Tibial artery (tissue), 4 donors: ENCODE measurements at regions not wholly inside any gene's neighbourhood (a gene's known extent, or its start where the extent isn't known, plus 50 kb on each side); places are given as distances from the start of the nearest gene placed in this dataset.
"Not testable (repeated sequence)": the region's sequence is repeated elsewhere in the genome, so short reads cannot be mapped to it uniquely, and the experiment has no call there.

ENCODE experiments used
- DNase-seq, 2 donors: peaks; one replicate each; pipeline ENCODE4 v3.0.0-alpha.2; 2019
- H3K27ac ChIP-seq, 2 donors: fragments of 200-600 bp; sonication (generic) in 1 of 2; 1 replicate in 1 of 2; 2 replicates in 1 of 2; pipeline ENCODE4 v1.5.1; 2018 to 2019; ENCODE audit warnings: mild to moderate bottlenecking in 1 of 2
- H3K27me3 ChIP-seq, 2 donors: fragments of 200-600 bp; sonication (generic) in 1 of 2; one replicate each; pipeline versions ENCODE4 v1.5.1 to v1.6.0; 2016 to 2019
- H3K36me3 ChIP-seq, 3 donors: fragments of 200-600 bp; sonication (generic) in 2 of 3; one replicate each; pipeline ENCODE4 v1.5.1; 2016 to 2019; ENCODE audit warnings: mild to moderate bottlenecking in 2 of 3
- H3K4me1 ChIP-seq, 4 donors: fragments of 200-600 bp; sonication (generic) in 2 of 4; 1 replicate in 3 of 4; 2 replicates in 1 of 4; pipeline ENCODE4 v1.5.1; 2016 to 2019
- H3K4me3 ChIP-seq, 2 donors: fragments of 200-600 bp; sonication (generic) in 1 of 2; 1 replicate in 1 of 2; 2 replicates in 1 of 2; pipeline ENCODE4 v1.5.1; 2018 to 2019; ENCODE audit warnings: mild to moderate bottlenecking in 2 of 2
- H3K9me3 ChIP-seq, 3 donors: fragments of 200-600 bp; sonication (generic) in 1 of 3; one replicate each; pipeline ENCODE4 v1.5.1; 2016 to 2019
- intact Hi-C: fragments of 100-400 bp; cut with DNase I; formaldehyde crosslinking; loops from one replicate; pipeline ENCODE4 v1.15.0; 2023; ENCODE audit warnings: low total_unique reads
- TF ChIP-seq, protein P1 (sequence below), 2 experiments: fragments of 200-600 bp in 1 of 2; fragments of 450-650 bp in 1 of 2; IDR thresholded peaks; one replicate each; pipeline ENCODE4 v1.5.1; 2017 to 2019; ENCODE audit warnings: antibody characterized with exemption in 2 of 2, mild to moderate bottlenecking in 1 of 2, moderate library complexity in 1 of 2

DNA sequence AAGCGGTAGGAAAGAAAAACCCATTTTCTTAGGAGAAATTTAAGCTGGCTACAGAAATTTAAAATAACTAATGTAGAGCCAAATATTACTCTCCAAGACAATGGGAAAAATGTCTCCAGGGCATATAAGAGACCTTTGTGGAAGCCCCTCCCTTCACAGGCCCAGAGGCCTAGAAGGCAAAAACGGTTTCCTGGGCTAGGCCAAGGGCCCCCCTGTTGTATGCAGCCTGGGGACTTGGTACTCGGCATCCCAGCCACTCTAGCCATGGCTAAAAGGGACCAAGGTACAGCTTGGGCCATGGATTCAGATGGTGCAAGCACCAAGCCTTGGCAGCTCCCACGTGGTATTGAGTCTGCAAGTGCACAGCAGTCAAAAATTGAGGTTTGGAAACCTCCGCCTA is 90.1 kb downstream of the CGGBP1 start:
- intact Hi-C loops: no loop called here

DNA sequence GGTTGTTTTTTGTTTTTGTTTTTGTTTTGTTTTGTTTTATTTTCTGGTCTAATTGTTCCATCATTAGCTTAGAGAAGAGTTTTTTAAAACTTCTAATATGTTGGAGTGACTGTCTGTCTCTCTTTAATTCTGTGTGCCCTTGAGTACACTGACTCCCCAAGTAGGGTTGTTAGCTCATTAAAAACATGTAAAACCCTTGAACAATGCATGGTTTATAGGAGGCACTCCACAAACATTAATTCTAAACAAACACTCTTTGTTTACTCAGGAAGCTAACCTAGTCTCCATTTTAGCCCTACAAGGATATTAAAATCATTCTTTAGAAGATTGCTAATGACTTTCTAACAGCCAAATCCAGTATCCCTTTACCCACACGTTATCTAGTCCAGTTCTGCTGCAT is 100.5 kb downstream of the CGGBP1 start:
- Histone ChIP-seq H3K4me1 (no peaks in the 10 kb centered on the region), H3K4me3 (no peak overlapping the region), H3K27ac (no peak overlapping the region), H3K36me3 (no peaks in the 10 kb centered on the region), H3K27me3 (no peaks in the 10 kb centered on the region), H3K9me3 (no peaks in the 10 kb centered on the region)
- intact Hi-C loops: no loop called here
- TF ChIP-seq, protein P1, sequence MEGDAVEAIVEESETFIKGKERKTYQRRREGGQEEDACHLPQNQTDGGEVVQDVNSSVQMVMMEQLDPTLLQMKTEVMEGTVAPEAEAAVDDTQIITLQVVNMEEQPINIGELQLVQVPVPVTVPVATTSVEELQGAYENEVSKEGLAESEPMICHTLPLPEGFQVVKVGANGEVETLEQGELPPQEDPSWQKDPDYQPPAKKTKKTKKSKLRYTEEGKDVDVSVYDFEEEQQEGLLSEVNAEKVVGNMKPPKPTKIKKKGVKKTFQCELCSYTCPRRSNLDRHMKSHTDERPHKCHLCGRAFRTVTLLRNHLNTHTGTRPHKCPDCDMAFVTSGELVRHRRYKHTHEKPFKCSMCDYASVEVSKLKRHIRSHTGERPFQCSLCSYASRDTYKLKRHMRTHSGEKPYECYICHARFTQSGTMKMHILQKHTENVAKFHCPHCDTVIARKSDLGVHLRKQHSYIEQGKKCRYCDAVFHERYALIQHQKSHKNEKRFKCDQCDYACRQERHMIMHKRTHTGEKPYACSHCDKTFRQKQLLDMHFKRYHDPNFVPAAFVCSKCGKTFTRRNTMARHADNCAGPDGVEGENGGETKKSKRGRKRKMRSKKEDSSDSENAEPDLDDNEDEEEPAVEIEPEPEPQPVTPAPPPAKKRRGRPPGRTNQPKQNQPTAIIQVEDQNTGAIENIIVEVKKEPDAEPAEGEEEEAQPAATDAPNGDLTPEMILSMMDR (IDR thresholded peaks at IDR 0.05): no peak
- DNase-seq: no peak

More for the DNA sequence above, 90.1 kb downstream of the CGGBP1 start:
- Histone ChIP-seq H3K27ac (no peak overlapping the region), H3K4me3 (no peak overlapping the region), H3K27me3 (no peaks in the 10 kb centered on the region), H3K9me3 (no peaks in the 10 kb centered on the region), H3K36me3 (no peaks in the 10 kb centered on the region), H3K4me1 (no peaks in the 10 kb centered on the region)
- TF ChIP-seq, protein P1 (IDR thresholded peaks at IDR 0.05): no peak
- DNase-seq: no peak

DNA sequence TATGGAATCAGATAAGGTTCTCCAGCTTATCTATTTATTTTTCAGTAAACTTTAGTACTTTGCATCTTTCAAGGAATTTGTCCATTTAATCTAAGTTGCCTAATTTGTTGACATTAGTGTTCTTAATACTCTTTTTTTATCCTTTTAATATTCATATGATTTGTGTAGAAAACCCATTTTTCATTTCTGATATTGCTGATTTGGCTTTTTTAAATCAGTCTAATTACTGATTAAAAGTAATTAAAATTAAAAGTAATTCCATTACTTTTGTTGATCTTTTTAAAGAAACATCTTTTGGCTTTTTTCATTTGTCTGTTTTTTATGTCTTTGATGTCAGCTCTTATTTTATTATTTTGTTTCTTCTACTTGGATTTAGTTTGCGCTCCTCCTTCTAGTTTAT is 101.2 kb downstream of the CGGBP1 start:
- Histone ChIP-seq H3K4me3 (no peak overlapping the region), H3K36me3 (no peaks in the 10 kb centered on the region), H3K9me3 (no peaks in the 10 kb centered on the region), H3K4me1 (no peaks in the 10 kb centered on the region), H3K27ac (no peak overlapping the region), H3K27me3 (no peaks in the 10 kb centered on the region)
- intact Hi-C loops: no loop called here
- TF ChIP-seq, protein P1 (IDR thresholded peaks at IDR 0.05): no peak
- DNase-seq: no peak

DNA sequence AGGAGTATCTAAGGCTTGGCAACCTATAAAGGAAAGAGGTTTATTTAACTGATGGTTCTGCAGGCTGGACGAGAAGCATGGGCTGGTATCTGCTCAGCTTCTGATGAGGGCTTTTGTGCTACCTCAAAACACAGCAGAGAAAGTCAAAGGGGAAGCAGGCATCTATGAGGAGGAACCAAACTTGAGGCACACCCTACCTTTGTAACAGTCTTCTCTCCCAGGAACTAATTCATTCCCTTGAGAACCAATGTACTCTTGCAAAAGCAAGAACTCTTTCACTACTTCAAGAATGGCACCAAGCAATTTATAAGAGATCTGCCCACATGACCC is 109.0 kb downstream of the CGGBP1 start:
- intact Hi-C loops: no loop called here
- no peaks in the 10 kb centered on the region for H3K36me3 ChIP-seq

DNA sequence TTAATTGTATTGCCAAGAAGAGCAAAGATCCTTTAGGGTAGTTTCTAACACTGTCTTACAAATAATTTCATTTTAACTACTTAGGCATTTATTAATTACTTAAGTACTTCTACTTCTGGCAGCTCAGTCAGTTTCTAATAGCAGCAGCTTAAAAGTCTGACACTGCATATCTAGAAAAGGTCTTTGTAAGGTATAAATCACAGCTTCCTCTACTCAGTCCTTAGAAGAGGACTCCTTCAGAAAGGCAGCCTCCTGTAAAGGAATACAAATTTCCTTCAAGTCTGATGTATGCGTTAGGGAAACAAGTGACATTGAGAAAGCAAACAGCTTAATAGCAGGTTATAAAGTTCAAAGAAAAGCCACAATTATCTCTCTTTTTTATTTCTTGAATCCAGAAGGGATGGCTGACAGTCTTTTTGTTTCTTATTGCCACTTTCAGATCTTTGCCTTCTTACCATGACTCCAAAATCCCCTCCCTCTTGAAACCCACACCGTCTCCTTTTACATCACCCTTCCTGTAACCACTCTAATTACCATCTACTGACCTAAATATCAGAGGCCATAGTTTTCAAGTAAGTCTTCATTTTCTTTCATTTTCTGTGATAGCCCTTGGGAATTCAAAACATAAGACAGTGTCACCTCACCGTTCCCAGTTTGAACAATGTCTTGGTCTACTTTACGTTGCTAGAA is 109.5 kb downstream of the CGGBP1 start:
- no peak overlapping the region for H3K4me3 ChIP-seq
- H3K9me3 ChIP-seq: no peaks in the 10 kb centered on the region
- H3K27ac ChIP-seq: no peak overlapping the region
- H3K27me3 ChIP-seq: no peaks in the 10 kb centered on the region
- intact Hi-C loops: no loop called here
- no peak for DNase-seq
- H3K36me3 ChIP-seq: no peaks in the 10 kb centered on the region
- no peaks in the 10 kb centered on the region for H3K4me1 ChIP-seq
- TF ChIP-seq, protein P1 (IDR thresholded peaks at IDR 0.05): no peak

More for the DNA sequence above, 109.0 kb downstream of the CGGBP1 start:
- Histone ChIP-seq H3K4me1 (no peaks in the 10 kb centered on the region), H3K4me3 (no peak overlapping the region), H3K9me3 (no peaks in the 10 kb centered on the region), H3K27ac (no peak overlapping the region), H3K27me3 (no peaks in the 10 kb centered on the region)
- no peak for DNase-seq
- TF ChIP-seq, protein P1 (IDR thresholded peaks at IDR 0.05): no peak

DNA sequence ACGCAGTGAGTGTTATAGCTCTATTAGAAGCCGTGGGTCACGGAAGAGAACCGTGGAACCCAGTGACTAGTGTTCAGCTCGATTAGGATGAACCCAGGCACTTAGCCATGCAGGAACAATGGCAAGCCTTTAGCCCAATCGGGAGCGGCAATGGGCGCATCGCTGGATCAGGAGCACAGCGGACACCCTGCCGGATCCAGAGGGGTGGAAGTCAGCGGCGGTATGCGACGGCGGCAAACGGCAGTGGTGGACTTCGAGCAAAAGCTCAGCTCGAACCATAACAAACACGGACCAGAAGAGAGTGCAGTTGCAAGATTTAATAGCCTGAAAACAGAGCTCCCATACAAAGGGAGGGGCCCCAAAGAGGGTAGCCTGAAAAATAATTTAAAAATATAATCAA is 112.8 kb downstream of the CGGBP1 start:
- H3K27ac ChIP-seq, H3K4me1 ChIP-seq, DNase-seq, intact Hi-C loops, H3K4me3 ChIP-seq, H3K27me3 ChIP-seq, H3K36me3 ChIP-seq, H3K9me3 ChIP-seq: not testable (repeated sequence)

DNA sequence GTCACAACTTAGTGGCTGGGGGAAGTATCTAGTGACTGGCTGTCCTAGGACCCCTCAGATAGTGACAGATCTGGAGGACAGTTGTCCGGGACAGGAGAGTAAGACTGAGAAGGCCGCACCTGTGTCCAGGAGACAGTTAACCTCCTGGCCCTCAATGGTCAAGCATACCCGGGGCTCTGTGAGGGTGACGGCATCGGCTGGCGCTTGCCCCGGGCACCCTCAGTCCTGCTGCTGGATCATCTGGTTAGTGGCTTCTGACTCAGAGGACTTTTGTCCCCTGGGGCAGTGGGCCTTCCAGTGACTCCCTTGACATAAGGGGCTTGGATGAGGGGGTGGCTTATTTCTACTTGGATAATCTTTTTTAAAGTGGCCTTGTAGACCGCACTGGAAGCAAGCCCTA is 116.5 kb downstream of the CGGBP1 start:
- H3K9me3 ChIP-seq, H3K27ac ChIP-seq, H3K4me1 ChIP-seq, DNase-seq, H3K4me3 ChIP-seq, H3K27me3 ChIP-seq, intact Hi-C loops, H3K36me3 ChIP-seq: not testable (repeated sequence)
